HG03342 (cell line): ENCODE measurements at regions not wholly inside any gene's neighbourhood (a gene's known extent, or its start where the extent isn't known, plus 50 kb on each side); places are given as distances from the start of the nearest gene placed in this dataset.
A peak's percentile ranks its signal among the peaks of the same experiment; 100 is the strongest.

ENCODE experiments used
- ATAC-seq: cut with Tn5 transposase; IDR thresholded peaks from one replicate; pipeline ENCODE4 v1.9.1; 2021; ENCODE audit warnings: mild to moderate bottlenecking, moderate library complexity; ENCODE audit not compliant: unreplicated experiment

DNA sequence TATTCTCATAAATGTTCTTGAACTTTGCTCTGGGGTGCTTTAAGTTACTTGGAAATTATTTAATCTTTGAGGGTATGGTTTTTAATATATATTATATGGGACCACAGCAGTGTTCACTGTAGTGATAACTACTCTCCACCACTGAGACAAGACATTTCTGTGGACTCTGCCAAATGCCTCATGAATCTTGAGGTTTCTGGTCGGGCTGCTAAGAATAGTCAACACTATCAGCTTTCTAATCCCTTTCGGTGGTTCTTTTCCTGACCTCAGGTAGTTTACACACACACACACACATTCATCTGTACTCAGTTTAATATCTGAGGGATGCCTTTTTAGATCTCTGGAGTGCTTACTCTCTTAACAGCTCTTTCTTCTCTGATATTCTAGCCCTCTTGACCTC, 500.7 kb downstream of the MAFB start:
- ATAC-seq = no peak

DNA sequence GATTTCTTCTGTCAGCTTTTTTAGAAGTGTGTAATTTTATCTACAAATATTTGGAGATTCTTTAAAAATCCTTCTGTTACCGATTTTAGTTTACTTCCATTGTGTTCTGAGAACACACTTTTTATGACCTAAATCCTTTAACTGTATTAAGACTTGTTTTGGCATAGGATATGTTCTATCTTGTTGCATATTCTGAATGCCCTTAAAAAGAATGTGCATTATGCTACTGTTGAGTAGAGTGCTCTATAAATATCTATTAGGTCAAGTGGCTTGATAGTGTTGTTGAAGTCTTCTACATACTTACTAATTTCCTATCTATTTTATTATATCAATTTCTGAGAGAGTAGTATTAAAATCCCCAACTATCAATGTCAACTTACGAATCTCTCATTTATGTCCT, 502.2 kb downstream of the MAFB start:
- no peak for ATAC-seq

DNA sequence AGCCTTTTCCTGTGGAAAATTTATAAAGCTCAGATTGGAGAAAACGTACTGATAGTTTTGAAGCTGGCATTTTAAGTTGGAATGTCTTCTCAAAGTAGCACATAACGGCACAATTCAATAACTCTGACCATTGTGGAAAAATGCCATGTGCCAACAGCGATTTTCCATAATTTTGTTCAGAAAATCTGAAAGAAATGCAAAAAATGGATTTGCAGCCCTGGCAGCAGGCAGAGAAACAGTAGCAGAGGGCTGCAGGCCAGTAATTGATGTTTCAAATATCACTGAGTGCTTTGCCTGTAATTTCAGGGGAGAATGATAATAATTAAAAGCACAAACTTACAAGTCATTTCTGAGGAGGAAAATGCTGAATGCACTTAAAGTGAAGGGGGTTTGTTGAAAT, 507.4 kb downstream of the MAFB start:
- no peak for ATAC-seq

DNA sequence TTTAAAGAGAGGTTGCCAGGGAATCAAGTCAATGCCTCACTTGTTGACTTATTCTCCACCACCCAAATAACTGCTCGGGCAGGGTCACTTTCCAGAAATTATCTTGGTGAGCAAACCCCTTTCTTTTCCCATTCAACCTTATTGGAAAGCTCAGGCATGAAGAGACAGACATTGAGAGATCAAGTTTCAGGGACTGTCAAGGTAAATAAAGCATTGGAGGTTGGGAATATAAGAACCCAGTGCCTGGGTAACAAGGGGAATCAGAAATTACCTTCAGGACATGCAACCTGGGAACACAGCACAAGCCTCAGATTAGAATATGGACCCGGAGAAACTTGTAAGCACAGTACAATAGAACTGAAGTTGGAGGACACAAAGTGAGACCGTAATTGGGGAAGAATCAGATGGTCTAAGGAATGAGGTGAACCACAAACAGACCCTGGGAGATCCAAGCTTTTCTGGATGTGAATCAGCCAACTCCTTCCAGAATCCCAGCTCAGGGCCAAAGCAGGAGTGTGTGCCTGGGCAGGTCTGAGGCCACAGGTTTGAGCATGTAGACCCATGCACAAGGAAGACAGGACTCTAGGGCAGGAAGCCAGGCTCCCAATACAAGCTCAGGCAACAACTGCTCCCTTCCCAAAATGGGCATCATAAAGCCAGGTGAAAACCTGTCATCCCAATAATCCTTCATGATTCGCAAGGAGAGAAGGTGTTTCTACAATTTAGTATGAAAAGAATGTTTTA, 512.8 kb downstream of the MAFB start:
- no peak for ATAC-seq

DNA sequence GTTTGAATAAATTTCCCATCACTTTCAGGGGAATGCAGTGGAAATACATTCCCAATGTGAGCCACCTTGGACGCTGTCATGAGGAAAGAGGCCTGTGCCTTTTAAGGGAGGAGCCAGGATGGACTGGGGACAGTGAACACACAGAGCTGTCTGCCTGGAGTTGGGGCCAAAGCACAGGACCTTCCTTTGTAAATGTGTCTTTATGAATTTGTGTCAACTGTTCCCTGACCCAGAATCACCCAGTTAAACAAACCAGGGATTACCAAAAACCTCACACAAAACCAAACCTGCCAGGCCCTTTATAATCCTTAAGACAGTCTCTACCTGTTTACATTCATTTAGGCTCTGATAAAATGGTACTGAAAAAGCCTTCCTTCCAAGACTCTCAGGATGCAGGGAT, 513.7 kb downstream of the MAFB start:
- ATAC-seq = no peak

DNA sequence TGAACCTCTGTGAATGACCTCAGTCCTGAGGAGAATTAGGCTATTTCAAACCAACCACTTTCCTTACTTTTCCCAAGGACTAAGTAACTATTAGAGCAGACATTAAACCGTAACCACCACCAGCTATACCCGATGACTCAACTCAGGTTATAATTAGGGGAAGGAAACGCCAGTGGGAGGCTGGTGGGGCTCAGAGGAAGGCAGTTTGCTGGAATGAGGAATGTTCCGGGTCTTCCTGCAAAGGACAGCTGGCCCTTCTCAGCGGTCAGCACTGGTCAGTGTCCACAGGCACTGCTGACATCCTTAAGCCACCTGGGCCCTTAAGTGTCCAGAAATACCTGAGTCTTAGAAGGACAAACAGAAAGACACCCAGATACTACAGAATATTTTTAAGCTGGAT, 515.2 kb downstream of the MAFB start:
- ATAC-seq = no peak

DNA sequence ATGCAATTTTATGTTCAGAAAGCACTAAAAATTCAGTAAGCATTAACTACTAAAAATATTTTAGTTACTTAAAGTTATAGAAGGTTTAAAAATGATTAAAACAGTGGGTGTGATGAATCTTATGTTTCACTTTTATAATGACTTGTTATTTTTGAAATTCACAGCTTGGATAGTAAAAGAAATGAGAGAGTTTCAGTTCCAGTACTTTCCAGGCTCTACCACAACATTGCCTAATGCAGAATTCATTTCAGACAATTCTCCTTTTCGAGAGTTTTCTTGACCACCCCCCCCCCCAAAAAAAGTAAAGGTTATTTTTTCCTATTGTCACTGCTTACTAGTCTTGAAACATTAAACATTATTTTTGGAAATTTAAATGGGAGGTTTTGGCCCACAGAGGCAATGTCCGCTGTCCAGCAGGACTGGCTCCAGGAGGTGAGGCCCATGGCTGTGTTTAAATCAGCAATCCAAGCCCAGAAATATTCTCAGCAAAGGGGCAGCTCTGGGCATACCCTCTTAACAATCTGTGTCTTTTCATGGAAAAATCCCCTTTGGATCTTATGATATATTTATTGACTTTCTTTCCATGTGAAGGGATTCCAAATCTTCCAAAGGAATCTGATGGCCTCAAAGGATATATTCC, 519.9 kb downstream of the MAFB start:
- no peak for ATAC-seq

DNA sequence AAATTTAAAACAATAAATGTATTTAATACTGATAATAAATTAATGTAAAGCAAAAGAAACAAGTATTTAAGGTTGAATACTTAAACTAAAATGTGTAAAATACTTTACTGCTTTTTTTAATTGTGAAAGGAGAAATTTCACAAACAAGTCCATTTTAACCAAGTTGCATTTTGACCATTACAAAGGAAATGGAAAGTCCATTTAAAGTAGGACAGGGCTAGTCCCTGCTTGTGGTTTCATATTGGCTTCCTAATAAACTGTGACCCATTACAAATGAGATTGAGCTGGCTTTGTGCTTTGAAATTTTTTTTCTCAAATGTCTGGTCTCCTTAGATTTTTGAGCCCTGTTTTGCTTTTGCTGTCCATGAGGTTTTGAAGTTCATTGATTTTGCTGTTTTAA, 527.6 kb downstream of the MAFB start:
- ATAC-seq = no peak

DNA sequence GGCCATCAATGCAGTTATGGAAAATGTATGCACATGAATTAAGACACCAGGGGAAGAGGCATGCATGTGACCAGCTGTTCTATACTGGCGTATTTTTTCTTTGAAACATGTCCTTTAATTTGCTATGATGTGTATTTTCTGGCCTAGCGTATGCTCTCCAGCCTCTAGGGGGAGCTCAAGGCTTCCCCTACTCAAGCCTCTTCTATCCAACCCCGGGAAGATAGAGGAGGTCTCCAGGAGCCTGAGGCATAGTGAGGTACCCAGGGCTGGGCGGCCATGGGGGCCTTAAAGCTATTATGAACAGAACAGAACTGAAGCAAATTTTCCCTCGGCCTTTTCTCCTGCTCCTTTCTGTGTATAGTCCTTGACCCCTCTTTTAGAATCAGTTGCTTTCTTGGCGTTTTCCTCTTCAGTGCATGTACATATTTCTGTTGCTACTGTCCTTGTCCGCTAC, 528.9 kb downstream of the MAFB start:
- ATAC-seq = no peak

DNA sequence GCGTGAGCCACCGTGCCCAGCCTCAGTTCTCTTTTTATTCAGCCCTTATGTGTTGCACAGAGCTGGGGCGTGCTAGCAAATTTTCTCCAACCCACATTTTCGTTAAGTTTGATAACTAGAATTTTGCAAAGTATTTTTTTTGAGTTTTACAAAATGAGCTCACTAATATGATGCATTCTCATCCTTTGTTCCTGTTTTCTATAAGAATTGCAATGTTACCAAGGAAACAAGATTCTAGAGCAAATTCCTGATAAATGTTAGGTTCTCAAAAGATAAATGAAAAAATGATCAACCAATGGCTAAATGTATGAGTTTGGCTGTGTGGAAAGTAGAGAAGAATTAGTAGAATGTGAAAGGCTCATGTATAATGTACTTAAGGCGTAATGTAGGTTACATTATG, 529.8 kb downstream of the MAFB start:
- no peak for ATAC-seq

DNA sequence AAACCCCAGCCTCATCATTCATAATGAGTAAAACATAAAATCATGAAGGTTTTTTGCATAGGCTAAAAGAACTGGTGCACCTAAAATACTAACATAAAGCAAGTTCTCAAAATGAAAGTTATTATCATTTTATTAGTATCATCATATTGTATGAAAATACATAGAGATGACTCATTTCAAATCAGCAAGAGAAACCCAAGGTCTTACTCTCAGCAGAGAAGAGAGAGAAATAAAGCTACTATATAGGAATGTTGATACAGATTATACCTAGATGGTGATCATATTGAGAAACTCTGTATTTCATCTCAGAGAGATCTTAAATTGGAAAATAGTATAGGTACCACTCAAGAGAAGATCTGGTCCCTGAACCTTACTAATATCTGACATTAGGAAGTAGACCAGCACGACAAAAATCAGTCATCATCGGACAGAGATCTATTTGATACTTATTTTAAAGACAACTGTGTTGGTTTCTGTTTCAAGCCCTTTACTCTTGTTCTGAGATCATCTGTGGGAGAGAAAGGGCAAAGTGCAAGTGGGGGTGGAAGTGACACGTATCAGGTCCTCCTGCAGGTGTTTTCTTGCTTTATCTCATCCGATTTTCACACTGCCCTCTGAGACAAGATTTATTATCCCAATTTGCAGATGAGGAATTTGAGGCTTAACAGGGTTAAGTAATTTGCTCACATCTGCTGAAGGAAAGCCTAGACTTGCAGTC, 532.3 kb downstream of the MAFB start:
- ATAC-seq = peak; percentile 97

DNA sequence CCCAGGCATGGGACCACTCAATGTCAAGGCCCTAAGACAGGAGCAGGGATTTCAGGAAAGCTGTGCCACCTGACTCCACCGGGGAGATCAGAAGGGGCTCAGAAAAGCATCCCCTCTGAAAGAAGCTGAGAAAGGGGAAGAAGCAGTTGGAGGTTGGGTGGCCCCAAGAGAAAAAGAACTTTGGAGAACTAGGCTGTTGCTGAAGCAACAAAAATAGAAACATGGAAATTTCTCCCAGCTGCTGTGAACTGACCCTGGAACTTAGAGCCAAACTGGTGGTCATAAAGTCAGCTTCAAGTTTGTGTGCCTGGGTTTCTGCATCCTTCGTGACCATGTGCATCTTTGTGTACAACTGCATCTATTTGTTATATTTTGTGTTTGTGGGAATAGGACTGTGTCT, 534.5 kb downstream of the MAFB start:
- ATAC-seq = no peak

DNA sequence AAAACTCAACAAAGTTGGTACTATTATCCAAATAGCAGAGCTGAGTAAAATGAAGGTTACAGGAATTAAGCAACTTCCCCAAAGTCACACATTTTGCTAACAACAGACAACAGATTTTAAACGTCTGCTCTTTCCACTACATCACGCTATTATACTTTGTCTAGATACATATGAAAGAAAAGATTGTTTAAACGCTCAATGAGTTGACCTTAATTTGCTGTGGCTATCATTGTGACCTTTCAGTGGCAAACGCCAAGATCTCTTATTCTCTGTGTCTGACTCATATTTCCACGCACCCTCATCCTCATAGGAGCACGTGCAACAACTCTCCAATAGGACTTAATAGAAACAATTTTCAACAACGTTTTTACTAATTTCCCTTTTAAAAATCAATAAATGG, 540.1 kb downstream of the MAFB start:
- ATAC-seq = no peak

DNA sequence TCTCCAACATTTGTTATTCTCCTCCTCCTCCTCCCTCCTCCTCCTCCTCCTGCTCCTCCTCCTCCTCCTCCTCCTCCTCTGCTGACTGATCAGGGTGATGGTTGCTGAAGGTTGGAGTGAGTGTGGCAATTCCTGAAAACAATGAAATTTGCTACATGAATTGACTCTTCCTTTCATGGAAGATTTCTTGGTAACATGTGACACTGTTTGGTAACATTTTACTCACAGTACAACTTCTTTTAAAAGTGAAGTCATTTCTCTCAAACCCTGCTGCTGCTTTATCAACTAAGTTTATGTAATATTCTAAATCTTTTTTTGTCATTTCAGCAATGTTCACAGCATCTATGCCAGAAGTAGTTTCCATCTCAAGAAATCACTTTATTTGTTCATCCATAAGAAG, 543.0 kb downstream of the MAFB start:
- no peak for ATAC-seq

DNA sequence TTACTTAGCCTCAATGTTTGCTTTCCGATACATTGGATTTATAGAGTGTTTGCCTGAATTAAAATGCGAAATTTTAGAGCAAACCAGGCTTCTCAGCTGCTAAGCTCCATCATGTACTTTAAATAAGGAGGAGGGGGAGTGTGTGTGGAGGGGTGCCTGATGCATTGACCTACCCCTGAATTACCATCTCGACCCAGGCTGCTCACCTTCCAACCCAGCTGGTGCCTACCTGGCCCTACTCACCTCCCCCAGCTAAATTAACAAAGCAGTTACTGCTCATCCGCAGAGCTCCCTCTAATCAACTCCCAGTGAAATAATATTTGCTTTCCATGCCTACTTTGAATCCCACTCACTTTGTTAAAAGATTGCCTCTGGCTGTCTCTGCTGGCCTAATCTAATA, 544.5 kb downstream of the MAFB start:
- no peak for ATAC-seq

DNA sequence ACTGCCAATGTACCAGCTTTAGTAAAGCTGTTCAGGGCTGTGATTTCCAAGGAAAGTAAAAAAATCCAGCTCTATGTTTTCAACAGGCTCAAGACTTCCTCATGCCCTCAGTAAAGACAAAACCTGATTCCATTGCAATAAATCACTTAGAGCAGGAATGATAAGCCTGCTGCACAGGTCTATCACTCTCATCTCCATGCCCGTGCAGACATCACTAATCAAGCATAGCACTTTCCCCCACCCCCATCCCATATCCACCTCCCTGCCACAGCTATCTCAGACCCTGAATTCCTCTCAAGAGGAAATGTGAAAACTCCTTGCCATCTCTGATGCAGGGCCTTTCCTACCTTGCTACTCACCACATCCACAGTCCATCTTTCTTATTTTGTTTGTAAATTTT, 554.9 kb downstream of the MAFB start:
- ATAC-seq = no peak

DNA sequence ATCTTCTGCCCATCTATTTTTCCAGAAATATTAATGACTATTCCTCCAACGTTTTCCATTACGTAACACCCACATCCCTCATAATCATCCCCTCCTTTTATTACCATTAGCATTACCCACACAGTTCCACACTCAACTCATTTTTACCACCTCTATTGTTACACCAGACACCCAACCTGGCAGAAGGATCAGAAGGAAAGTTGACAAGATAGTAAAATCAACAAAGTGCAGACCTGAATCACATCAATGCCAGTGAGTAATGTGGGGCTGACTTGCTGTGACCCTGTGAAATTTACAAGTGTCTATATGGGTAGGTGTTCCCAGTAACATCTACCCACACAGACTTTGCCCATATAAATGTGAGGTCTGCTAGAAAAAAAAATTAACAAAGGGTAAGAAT, 568.2 kb downstream of the MAFB start:
- no peak for ATAC-seq

DNA sequence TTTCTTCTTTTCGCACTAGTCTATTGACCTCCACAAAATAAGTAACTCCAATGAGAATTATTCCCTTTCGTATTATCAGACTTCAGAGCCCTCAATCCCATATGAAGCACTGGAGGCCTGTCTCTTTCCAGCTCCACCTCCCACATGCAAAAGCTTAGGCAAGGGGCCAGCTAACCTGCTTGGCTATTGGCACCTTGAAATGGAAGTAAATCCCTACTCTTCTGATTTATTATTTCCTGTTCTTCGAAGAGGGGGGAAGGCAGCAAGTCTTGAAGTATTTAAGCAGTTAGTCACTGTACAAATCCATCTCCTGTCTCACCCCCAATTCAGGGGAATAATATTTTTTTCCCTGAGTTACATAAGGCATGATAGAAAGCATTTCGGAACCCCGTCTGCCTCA, 577.8 kb downstream of the MAFB start:
- no peak for ATAC-seq

DNA sequence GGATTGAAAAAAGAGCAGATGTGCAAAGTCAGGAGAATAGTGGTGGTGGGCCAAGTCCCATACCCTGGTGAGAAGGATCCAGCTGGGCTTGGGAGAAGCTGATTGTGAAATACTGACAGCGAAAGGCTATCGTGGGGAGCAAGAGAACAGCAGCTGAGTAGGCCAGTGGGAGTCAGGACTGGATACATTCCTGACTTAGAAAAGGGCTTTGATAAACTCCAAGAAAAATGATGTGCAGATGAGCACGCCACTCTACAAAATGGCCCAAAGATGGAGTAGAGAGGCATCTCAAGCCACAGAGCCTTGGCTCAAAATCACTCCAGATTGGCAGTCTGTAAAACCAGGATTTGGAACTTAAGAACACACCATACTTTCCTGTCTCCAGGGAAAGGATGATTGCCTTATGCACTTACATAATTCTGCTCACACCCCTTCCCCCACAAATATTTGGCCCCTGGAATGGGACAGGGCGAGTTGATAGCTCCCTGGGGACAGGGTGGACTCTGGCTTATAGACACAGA, 578.7 kb downstream of the MAFB start:
- no peak for ATAC-seq

DNA sequence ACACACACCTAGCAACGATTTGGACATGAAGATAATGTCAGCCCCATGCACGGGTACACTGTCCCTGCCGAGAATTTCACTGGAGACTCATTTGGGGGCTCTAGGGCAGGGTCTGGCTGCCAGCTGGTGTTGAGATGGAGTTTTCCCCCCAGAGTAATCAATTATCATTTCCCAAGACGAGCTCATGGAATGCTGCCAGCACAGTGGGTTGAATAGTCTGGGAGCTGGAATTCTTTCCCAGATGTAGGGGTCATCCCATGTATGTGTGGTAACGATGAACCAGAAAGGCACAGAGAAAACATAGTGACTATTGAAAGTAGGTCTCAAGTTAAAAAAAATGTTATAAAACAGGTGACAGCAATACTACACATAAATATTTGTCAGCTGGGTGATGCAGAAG, 579.9 kb downstream of the MAFB start:
- ATAC-seq = no peak

DNA sequence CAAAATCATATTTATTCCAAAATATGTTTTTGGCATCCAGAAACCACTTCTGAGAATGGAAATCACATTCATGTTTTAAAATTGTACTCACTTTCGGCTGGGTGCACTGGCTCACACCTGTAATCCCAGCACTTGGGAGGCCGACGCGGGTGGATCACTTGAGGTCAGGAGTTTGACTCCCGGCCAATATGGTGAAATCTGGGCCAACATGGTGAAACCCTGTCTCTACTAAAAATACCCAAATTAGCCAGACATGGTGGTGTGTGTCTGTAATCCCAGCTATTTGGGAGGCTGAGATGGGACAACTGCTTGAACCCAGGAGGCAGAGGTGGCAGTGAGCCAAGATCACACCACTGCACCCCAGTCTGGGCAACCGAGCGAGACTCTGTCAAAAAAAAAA, 580.7 kb downstream of the MAFB start:
- ATAC-seq = no peak

DNA sequence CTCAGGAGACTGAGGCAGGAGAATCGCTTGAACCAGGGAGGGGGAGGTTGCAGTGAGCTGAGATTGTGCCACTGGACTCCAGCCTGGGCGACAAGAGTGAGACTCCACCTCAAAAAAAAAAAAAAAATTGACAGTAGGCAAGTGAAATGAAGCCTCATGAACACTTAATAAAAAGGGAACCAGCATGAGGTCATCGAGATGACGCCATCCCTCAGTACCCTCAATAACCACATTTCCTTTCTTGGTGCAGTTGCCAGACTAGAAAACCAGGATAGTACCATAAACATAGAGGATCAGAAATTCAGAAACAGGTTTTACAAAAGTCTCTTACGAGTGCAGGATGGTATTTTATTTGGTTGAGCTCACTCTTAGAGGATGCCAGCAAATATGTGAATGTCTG, 584.1 kb downstream of the MAFB start:
- ATAC-seq = no peak
